PC-3 (cell line): ENCODE measurements at regions not wholly inside any gene's neighbourhood (a gene's known extent, or its start where the extent isn't known, plus 50 kb on each side); places are given as distances from the start of the nearest gene placed in this dataset.

Experiments
- ATAC-seq: fragments of 200-7000 bp; cut with Tn5 transposase; 2 replicates; pipeline ENCODE4 v1.9.1; 2020; ENCODE audit warnings: mild to moderate bottlenecking, moderate library complexity
- BruUV-seq: library from RNA; stranded (reverse); fragments of 400-500 nt; replicated peaks from 2 replicates; lab custom pipeline; 2021; lab: Mats Ljungman, UMichigan
- CTCF ChIA-PET: fragments of 300-600 bp; sonication (Branson Sonifier 250); formaldehyde crosslinking; loops from one replicate; lab custom pipeline; 2022; ENCODE audit warnings: antibody characterized with exemption; lab: Charles Lee
- POLR2A ChIA-PET: fragments of 300-600 bp; sonication (Branson Sonifier 250); formaldehyde crosslinking; loops from one replicate; lab custom pipeline; 2022; ENCODE audit warnings: antibody characterized with exemption; ENCODE audit not compliant: unreplicated experiment; lab: Charles Lee
- DNase-seq: peaks from one replicate; pipeline ENCODE4 v3.0.0-alpha.2; 2015
- H2AFZ ChIP-seq: fragments of 300-600 bp; sonication (generic); 2 replicates; pipeline ENCODE4 v1.6.0; 2016; ENCODE audit warnings: antibody characterized with exemption, low read length
- H3F3A ChIP-seq: fragments of 300-600 bp; sonication (generic); one replicate; pipeline ENCODE4 v1.6.0; 2017; ENCODE audit warnings: antibody characterized with exemption, low read length, control low read depth, mild to moderate bottlenecking; ENCODE audit not compliant: unreplicated experiment
- H3K27ac ChIP-seq: fragments of 300-600 bp; sonication (generic); 2 replicates; pipeline ENCODE4 v1.5.1; 2016; ENCODE audit warnings: mild to moderate bottlenecking, low read length
- H3K27me3 ChIP-seq: fragments of 300-600 bp; sonication (generic); 2 replicates; pipeline ENCODE4 v1.6.1; 2016; ENCODE audit warnings: low read length, mixed read lengths
- H3K36me3 ChIP-seq: fragments of 300-600 bp; sonication (generic); 2 replicates; pipeline ENCODE4 v1.6.1; 2016; ENCODE audit warnings: low read depth, mixed run types, low read length, mixed read lengths
- H3K4me1 ChIP-seq: fragments of 300-600 bp; sonication (generic); 2 replicates; pipeline ENCODE4 v1.5.1; 2016; ENCODE audit warnings: low read length; ENCODE audit not compliant: insufficient read depth
- H3K4me2 ChIP-seq: fragments of 300-600 bp; sonication (generic); 2 replicates; pipeline ENCODE4 v1.6.0; 2016; ENCODE audit warnings: low read length
- H3K4me3 ChIP-seq: fragments of 300-600 bp; sonication (generic); 2 replicates; pipeline ENCODE4 v1.5.1; 2016; ENCODE audit warnings: mild to moderate bottlenecking, low read length, mixed read lengths
- H3K79me2 ChIP-seq: fragments of 300-600 bp; sonication (generic); 2 replicates; pipeline ENCODE4 v1.6.1; 2017; ENCODE audit warnings: low read length, mixed read lengths
- H3K9ac ChIP-seq: fragments of 300-600 bp; sonication (generic); 2 replicates; pipeline ENCODE4 v1.6.0; 2016; ENCODE audit warnings: mild to moderate bottlenecking, low read length
- H3K9me2 ChIP-seq: fragments of 300-600 bp; sonication (generic); replicated peaks from 2 replicates; pipeline ENCODE4 v1.6.1; 2016; ENCODE audit warnings: mixed run types, low read length, mixed read lengths
- H3K9me3 ChIP-seq: fragments of 300-600 bp; sonication (generic); 2 replicates; pipeline ENCODE4 v1.6.1; 2016; ENCODE audit warnings: low read length, mixed read lengths
- H4K20me1 ChIP-seq: fragments of 300-600 bp; sonication (generic); 2 replicates; pipeline ENCODE4 v1.6.1; 2016; ENCODE audit warnings: low read length, mixed read lengths
- EZH2 ChIP-seq: fragments of 300-600 bp; sonication (generic); IDR thresholded peaks from one replicate; pipeline ENCODE4 v1.6.1; 2017; ENCODE audit warnings: antibody characterized with exemption, mild to moderate bottlenecking, low read length; ENCODE audit not compliant: unreplicated experiment
- EZH2phosphoT487 ChIP-seq: fragments of 300-600 bp; sonication (generic); IDR thresholded peaks from 2 replicates; pipeline ENCODE4 v1.6.1; 2018; ENCODE audit warnings: mild to moderate bottlenecking, antibody characterized with exemption, low read length, borderline replicate concordance
- intact Hi-C: fragments of 100-400 bp; cut with micrococcal nuclease; formaldehyde crosslinking; loops from 2 replicates; pipeline ENCODE4 v1.9.0; 2023
- TF ChIP-seq, protein P1 (sequence below): fragments of 300-600 bp; sonication (generic); conservative IDR thresholded peaks from 2 replicates; pipeline ENCODE4 v1.5.1; 2017; ENCODE audit warnings: antibody characterized with exemption, low read depth, mild to moderate bottlenecking, low read length

DNA sequence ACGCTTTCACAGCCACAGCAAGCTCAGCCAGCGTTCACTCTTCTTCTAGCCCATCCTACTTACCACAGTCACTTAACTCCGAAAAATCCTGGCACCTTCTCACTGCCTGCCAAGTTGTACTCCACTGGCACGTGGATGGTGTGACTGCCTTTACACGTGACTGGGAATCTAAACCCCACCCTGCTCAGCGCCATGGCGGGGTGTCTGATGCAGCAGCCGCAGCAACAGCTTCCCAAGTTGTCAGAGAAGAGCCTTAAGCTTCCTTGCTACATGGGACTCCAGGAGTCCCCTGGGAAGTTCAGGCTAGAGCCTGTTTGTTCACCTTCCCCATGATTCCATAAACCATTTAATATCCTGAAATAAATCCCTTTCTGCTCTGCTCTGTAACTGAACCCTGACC is 61.9 kb upstream of the FOXC1 start:
- no peaks in the 10 kb centered on the region for H3K79me2 ChIP-seq
- intact Hi-C loops = no loop called here
- no peak overlapping the region for H3K4me3 ChIP-seq
- TF ChIP-seq EZH2 = no peak
- TF ChIP-seq EZH2phosphoT487 = no peak
- TF ChIP-seq, protein P1, sequence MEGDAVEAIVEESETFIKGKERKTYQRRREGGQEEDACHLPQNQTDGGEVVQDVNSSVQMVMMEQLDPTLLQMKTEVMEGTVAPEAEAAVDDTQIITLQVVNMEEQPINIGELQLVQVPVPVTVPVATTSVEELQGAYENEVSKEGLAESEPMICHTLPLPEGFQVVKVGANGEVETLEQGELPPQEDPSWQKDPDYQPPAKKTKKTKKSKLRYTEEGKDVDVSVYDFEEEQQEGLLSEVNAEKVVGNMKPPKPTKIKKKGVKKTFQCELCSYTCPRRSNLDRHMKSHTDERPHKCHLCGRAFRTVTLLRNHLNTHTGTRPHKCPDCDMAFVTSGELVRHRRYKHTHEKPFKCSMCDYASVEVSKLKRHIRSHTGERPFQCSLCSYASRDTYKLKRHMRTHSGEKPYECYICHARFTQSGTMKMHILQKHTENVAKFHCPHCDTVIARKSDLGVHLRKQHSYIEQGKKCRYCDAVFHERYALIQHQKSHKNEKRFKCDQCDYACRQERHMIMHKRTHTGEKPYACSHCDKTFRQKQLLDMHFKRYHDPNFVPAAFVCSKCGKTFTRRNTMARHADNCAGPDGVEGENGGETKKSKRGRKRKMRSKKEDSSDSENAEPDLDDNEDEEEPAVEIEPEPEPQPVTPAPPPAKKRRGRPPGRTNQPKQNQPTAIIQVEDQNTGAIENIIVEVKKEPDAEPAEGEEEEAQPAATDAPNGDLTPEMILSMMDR = no peak
- no peak overlapping the region for H3K9ac ChIP-seq
- no peaks in the 10 kb centered on the region for H3K4me1 ChIP-seq
- H3F3A ChIP-seq = no peaks in the 10 kb centered on the region
- POLR2A ChIA-PET = no interaction called here
- no peaks in the 10 kb centered on the region for H4K20me1 ChIP-seq
- no peaks in the 10 kb centered on the region for H3K9me2 ChIP-seq
- H2AFZ ChIP-seq = no peak overlapping the region
- H3K4me2 ChIP-seq = no peak overlapping the region
- no peaks in the 10 kb centered on the region for H3K27me3 ChIP-seq
- H3K27ac ChIP-seq = no peak overlapping the region
- no peaks in the 10 kb centered on the region for H3K36me3 ChIP-seq
- H3K9me3 ChIP-seq = no peaks in the 10 kb centered on the region
- ATAC-seq (no peak), DNase-seq (no peak)
- BruUV-seq = no TSS peak
- CTCF ChIA-PET = no interaction called here

DNA sequence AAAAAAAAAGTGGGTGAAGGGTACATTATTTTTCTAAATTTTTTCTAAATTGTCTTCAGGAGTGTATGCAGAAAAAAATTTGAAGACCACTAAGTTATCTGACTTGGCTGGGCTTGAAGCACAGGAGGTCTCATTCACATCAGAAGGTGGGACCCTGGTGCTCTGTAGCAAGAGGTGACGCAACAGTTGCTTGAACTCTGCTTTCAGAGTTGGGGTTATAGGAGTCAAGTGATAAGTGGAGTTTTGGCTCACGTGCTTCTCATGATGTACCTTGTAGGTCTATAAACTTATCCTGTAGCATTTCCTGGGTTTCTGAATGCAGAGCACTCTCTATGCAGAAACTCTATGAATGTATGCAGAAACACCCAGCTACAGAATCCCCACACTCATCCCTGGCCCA is 58.5 kb upstream of the FOXC1 start:
- TF ChIP-seq, protein P1 = no peak
- TF ChIP-seq EZH2phosphoT487 (no peak), EZH2 (no peak)
- ChIA-PET POLR2A (no interaction called here), CTCF (no interaction called here)
- no peak overlapping the region for H3K4me3 ChIP-seq
- no peaks in the 10 kb centered on the region for H3F3A ChIP-seq
- no TSS peak for BruUV-seq
- no peaks in the 10 kb centered on the region for H3K9me3 ChIP-seq
- H3K27me3 ChIP-seq = no peaks in the 10 kb centered on the region
- DNase-seq (no peak), ATAC-seq (no peak)
- H3K9me2 ChIP-seq = no peaks in the 10 kb centered on the region
- no peaks in the 10 kb centered on the region for H3K4me1 ChIP-seq
- H3K36me3 ChIP-seq = no peaks in the 10 kb centered on the region
- no peaks in the 10 kb centered on the region for H4K20me1 ChIP-seq
- no peak overlapping the region for H2AFZ ChIP-seq
- intact Hi-C loops = loop anchor here (5.0 kb wide), 1 partner anchor 1501 kb away; no protein-coding TSS in a partner anchor
- no peaks in the 10 kb centered on the region for H3K79me2 ChIP-seq
- H3K27ac ChIP-seq = no peak overlapping the region
- H3K9ac ChIP-seq = no peak overlapping the region
- H3K4me2 ChIP-seq = no peak overlapping the region

DNA sequence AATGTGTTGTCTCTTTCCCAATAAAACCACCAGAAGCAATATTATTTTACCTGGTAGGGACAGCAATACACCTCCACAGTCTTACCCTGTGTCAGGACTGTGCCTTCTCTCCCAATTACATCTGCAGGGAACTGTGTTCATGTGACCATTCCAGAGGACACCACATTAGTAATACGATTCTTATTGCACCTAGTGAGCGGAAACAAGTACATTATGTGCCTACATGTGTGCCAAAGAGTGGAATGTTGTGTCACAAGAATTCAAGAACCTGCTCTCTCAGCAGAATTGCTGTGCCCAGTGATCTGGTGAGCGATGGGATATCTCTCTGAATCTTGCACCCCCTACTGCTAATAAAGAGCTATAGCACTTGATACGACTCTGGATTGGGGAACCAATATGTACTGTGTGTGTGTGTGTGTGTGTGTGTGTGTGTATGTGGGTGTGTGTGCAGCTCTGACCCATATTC is 57.4 kb upstream of the FOXC1 start:
- peak; percentile 43 for ATAC-seq
- Histone ChIP-seq H4K20me1 (no peaks in the 10 kb centered on the region), H3K9ac (no peak overlapping the region), H3K36me3 (no peaks in the 10 kb centered on the region), H3K4me2 (no peak overlapping the region), H3K9me3 (no peaks in the 10 kb centered on the region), H3F3A (no peaks in the 10 kb centered on the region), H3K9me2 (no peaks in the 10 kb centered on the region), H3K27ac (no peak overlapping the region), H2AFZ (no peak overlapping the region), H3K27me3 (no peaks in the 10 kb centered on the region), H3K79me2 (no peaks in the 10 kb centered on the region), H3K4me1 (no peaks in the 10 kb centered on the region), H3K4me3 (no peak overlapping the region)
- ChIA-PET POLR2A (interaction anchor here (0.6 kb wide), 1 partner anchor 1216 kb away, joined by 7 read pairs; no protein-coding TSS in a partner anchor), CTCF (interaction anchor here (0.6 kb wide), 2 partner anchors 53 to 116 kb away, joined by 3 read pairs; no protein-coding TSS in a partner anchor)
- TF ChIP-seq EZH2phosphoT487 (no peak), EZH2 (no peak)
- TF ChIP-seq, protein P1 = peak; percentile 61
- no TSS peak for BruUV-seq
- intact Hi-C loops = loop anchor here (5.0 kb wide), 1 partner anchor 1500 kb away; no protein-coding TSS in a partner anchor
- DNase-seq = peak; percentile 54
